PC-9 (cell line): ENCODE measurements at regions not wholly inside any gene's neighbourhood (a gene's known extent, or its start where the extent isn't known, plus 50 kb on each side); places are given as distances from the start of the nearest gene placed in this dataset.
A peak's percentile ranks its signal among the peaks of the same experiment; 100 is the strongest.

Source experiments
- BruUV-seq: library from RNA; stranded (reverse); fragments of 400-500 nt; replicated peaks from 2 replicates; lab custom pipeline; 2021; lab: Mats Ljungman, UMichigan
- CTCF ChIA-PET: fragments of 300-600 bp; sonication (Branson Sonifier 250); formaldehyde crosslinking; loops from one replicate; lab custom pipeline; 2022; ENCODE audit warnings: antibody characterized with exemption; lab: Charles Lee
- POLR2A ChIA-PET: fragments of 300-600 bp; sonication (Branson Sonifier 250); formaldehyde crosslinking; loops from one replicate; lab custom pipeline; 2022; ENCODE audit warnings: antibody characterized with exemption; ENCODE audit not compliant: unreplicated experiment; lab: Charles Lee
- DNase-seq, 2 experiments: peaks; one replicate each; pipeline versions ENCODE4 v3.0.0 to v3.0.0-alpha.2; 2015 to 2022; ENCODE audit warnings: mixed read lengths in 1 of 2
- H2AFZ ChIP-seq: fragments of 200-600 bp; sonication (generic); 2 replicates; pipeline ENCODE4 v1.8.1; 2017; ENCODE audit warnings: antibody characterized with exemption
- H3F3A ChIP-seq: fragments of 200-600 bp; sonication (generic); 2 replicates; pipeline ENCODE4 v1.8.1; 2017; ENCODE audit warnings: antibody characterized with exemption, mild to moderate bottlenecking, low read depth; ENCODE audit not compliant: insufficient read depth
- H3K27ac ChIP-seq: fragments of 200-600 bp; sonication (generic); 2 replicates; pipeline ENCODE4 v1.6.1; 2016; ENCODE audit warnings: mixed run types
- H3K27me3 ChIP-seq: fragments of 200-600 bp; sonication (generic); 2 replicates; pipeline ENCODE4 v1.6.1; 2016; ENCODE audit warnings: low read depth, mixed run types; ENCODE audit not compliant: insufficient read depth
- H3K36me3 ChIP-seq: fragments of 200-600 bp; sonication (generic); 2 replicates; pipeline ENCODE4 v1.6.1; 2016; ENCODE audit warnings: low read depth, mixed run types
- H3K4me1 ChIP-seq: fragments of 200-600 bp; sonication (generic); replicated peaks from 2 replicates; pipeline ENCODE4 v1.6.1; 2016; ENCODE audit warnings: mixed run types; ENCODE audit not compliant: insufficient read depth
- H3K4me2 ChIP-seq: fragments of 200-600 bp; sonication (generic); 2 replicates; pipeline ENCODE4 v1.6.1; 2017; ENCODE audit warnings: mixed run types
- H3K4me3 ChIP-seq: fragments of 200-600 bp; sonication (generic); 2 replicates; pipeline ENCODE4 v1.6.1; 2016; ENCODE audit warnings: mixed run types
- H3K79me2 ChIP-seq: fragments of 200-600 bp; sonication (generic); 2 replicates; pipeline ENCODE4 v1.6.1; 2017; ENCODE audit warnings: low read depth, mixed run types
- H3K9me2 ChIP-seq: fragments of 200-600 bp; sonication (generic); 2 replicates; pipeline ENCODE4 v1.8.1; 2017; ENCODE audit warnings: mild to moderate bottlenecking; ENCODE audit not compliant: insufficient read depth
- H3K9me3 ChIP-seq: fragments of 200-600 bp; sonication (generic); 2 replicates; pipeline ENCODE4 v1.8.1; 2016; ENCODE audit warnings: low read depth; ENCODE audit not compliant: insufficient read depth
- H4K20me1 ChIP-seq: fragments of 200-600 bp; sonication (generic); 2 replicates; pipeline ENCODE4 v1.8.1; 2017; ENCODE audit not compliant: insufficient read depth
- EZH2 ChIP-seq: fragments of 200-600 bp; sonication (generic); IDR thresholded peaks from 2 replicates; pipeline ENCODE4 v1.8.0; 2017; ENCODE audit warnings: antibody characterized with exemption, low read depth
- intact Hi-C: fragments of 100-400 bp; cut with micrococcal nuclease; formaldehyde crosslinking; loops from one replicate; pipeline ENCODE4 v1.10.0; 2022; ENCODE audit not compliant: unreplicated experiment
- TF ChIP-seq, protein P1 (sequence below): fragments of 200-600 bp; sonication (generic); conservative IDR thresholded peaks from 2 replicates; pipeline ENCODE4 v1.6.1; 2017; ENCODE audit warnings: mixed run types, antibody characterized with exemption, mild to moderate bottlenecking, moderate library complexity

DNA sequence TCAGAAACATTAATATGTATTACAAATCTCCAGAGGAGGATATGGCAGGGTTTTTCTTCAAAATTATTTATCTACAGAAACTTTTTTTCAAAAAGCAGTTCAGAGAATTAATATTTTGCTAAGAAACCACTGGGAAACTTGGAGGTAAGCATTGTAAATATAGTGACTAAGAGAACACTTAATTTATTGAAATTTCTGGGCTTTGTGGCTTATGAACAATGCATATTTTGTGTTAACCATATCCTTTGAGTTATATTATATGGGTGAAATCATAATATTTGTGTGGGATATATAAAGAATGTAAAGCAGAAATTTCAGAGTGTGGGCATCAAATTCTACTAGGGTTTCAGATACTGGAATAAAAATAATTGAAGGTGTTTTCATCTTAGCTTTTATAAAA lies 1059.2 kb downstream of the ZPLD1 start:
- Histone ChIP-seq H4K20me1 (no peaks in the 10 kb centered on the region), H3K9me3 (no peaks in the 10 kb centered on the region; the same call in 1 of the 2 replicates), H3K27me3 (no peaks in the 10 kb centered on the region), H3F3A (no peaks in the 10 kb centered on the region), H3K4me2 (no peak overlapping the region), H3K36me3 (no peaks in the 10 kb centered on the region), H2AFZ (no peak overlapping the region), H3K4me3 (no peak overlapping the region), H3K79me2 (no peaks in the 10 kb centered on the region), H3K9me2 (no peaks in the 10 kb centered on the region; the same call in 1 of the 2 replicates), H3K4me1 (no peaks in the 10 kb centered on the region), H3K27ac (no peak overlapping the region)
- TF ChIP-seq, protein P1, sequence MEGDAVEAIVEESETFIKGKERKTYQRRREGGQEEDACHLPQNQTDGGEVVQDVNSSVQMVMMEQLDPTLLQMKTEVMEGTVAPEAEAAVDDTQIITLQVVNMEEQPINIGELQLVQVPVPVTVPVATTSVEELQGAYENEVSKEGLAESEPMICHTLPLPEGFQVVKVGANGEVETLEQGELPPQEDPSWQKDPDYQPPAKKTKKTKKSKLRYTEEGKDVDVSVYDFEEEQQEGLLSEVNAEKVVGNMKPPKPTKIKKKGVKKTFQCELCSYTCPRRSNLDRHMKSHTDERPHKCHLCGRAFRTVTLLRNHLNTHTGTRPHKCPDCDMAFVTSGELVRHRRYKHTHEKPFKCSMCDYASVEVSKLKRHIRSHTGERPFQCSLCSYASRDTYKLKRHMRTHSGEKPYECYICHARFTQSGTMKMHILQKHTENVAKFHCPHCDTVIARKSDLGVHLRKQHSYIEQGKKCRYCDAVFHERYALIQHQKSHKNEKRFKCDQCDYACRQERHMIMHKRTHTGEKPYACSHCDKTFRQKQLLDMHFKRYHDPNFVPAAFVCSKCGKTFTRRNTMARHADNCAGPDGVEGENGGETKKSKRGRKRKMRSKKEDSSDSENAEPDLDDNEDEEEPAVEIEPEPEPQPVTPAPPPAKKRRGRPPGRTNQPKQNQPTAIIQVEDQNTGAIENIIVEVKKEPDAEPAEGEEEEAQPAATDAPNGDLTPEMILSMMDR = no peak
- no peak for TF ChIP-seq EZH2
- intact Hi-C loops = no loop called here
- ChIA-PET CTCF (interaction anchor here (0.7 kb wide), 1 partner anchor 185 kb away, joined by 5 read pairs; no protein-coding TSS in a partner anchor), POLR2A (no interaction called here)
- peak in 1 of 2 experiments; percentile 9 for DNase-seq
- BruUV-seq = no TSS peak

DNA sequence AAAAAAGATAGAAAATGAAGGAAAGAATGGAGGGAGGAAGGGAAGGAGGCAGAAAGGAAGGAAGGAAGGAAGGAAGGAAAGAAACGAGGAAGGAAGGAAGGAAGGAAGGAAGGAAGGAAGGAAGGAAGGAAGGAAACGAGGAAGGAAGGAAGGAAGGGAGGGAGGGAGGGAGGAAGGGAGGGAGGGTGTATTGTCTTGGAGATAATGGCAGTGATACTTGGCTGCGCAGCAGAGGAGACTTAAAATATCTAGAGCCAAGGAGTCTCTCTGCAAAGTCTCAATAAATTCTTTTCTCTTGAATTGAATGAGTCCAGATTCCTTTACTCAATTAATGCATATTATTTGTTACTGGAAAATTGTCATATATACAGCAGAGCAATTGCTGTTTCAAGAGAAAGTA lies 1059.7 kb downstream of the ZPLD1 start:
- H3K36me3 ChIP-seq = no peaks in the 10 kb centered on the region
- POLR2A ChIA-PET = no interaction called here
- H3K9me2 ChIP-seq = no peaks in the 10 kb centered on the region; the same call in 1 of the 2 replicates
- CTCF ChIA-PET = interaction anchor here (0.7 kb wide), 1 partner anchor 185 kb away, joined by 5 read pairs; no protein-coding TSS in a partner anchor
- no peak overlapping the region for H3K4me2 ChIP-seq
- H3K4me1 ChIP-seq = no peaks in the 10 kb centered on the region
- no peaks in the 10 kb centered on the region for H4K20me1 ChIP-seq
- no peak overlapping the region for H3K4me3 ChIP-seq
- no peaks in the 10 kb centered on the region; the same call in 1 of the 2 replicates for H3K9me3 ChIP-seq
- no peak overlapping the region for H2AFZ ChIP-seq
- no peaks in the 10 kb centered on the region for H3F3A ChIP-seq
- no peak for TF ChIP-seq EZH2
- H3K27me3 ChIP-seq = no peaks in the 10 kb centered on the region
- peak in 1 of 2 experiments; percentile 19 for DNase-seq
- no TSS peak for BruUV-seq
- no peaks in the 10 kb centered on the region for H3K79me2 ChIP-seq
- no peak overlapping the region for H3K27ac ChIP-seq
- intact Hi-C loops = no loop called here

DNA sequence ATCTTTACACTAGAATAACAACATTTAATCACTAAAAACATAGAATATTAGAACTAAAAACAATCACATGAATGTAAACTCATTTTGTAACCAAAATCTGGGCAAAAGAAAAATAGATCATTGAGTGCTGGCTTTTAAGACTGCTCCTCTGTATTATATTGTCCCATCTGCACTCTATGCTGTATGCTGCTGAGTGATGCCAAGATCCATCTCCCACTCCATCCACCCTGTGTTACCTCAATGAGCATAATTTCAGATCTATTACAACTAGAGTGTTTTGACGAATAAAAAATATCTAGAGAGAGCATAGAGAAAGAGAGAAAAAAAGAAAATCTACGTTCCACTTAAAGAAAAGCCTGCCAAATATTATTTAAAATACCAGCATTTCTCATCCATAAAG lies 1060.4 kb downstream of the ZPLD1 start:
- H3K4me2 ChIP-seq = no peak overlapping the region
- intact Hi-C loops = no loop called here

More for the DNA sequence above, 1060.4 kb downstream of the ZPLD1 start:
- H2AFZ ChIP-seq = no peak overlapping the region
- H3F3A ChIP-seq = no peaks in the 10 kb centered on the region
- no peaks in the 10 kb centered on the region for H3K27me3 ChIP-seq
- no peak overlapping the region for H3K27ac ChIP-seq
- no peak overlapping the region for H3K4me3 ChIP-seq
- ChIA-PET POLR2A (no interaction called here), CTCF (no interaction called here)
- no peaks in the 10 kb centered on the region for H3K36me3 ChIP-seq
- H3K9me3 ChIP-seq = no peaks in the 10 kb centered on the region; the same call in 1 of the 2 replicates
- no TSS peak for BruUV-seq
- H3K9me2 ChIP-seq = no peaks in the 10 kb centered on the region; the same call in 1 of the 2 replicates
- DNase-seq = no peak
- TF ChIP-seq EZH2 = no peak
- TF ChIP-seq, protein P1 = no peak
- no peaks in the 10 kb centered on the region for H3K79me2 ChIP-seq
- no peaks in the 10 kb centered on the region for H3K4me1 ChIP-seq
- H4K20me1 ChIP-seq = no peaks in the 10 kb centered on the region
